NT2/D1 (cell line): ENCODE measurements at regions not wholly inside any gene's neighbourhood (a gene's known extent, or its start where the extent isn't known, plus 50 kb on each side); places are given as distances from the start of the nearest gene placed in this dataset.

Source experiments
- SUZ12 ChIP-seq: IDR thresholded peaks from 2 replicates; pipeline ENCODE4 v1.6.1; 2011; ENCODE audit not compliant: insufficient read length, insufficient read depth; ENCODE audit errors: extremely low read depth
- YY1 ChIP-seq: IDR thresholded peaks from 2 replicates; pipeline ENCODE4 v1.6.1; 2011; ENCODE audit not compliant: insufficient read length, insufficient read depth
- ZNF274 ChIP-seq: IDR thresholded peaks from 2 replicates; pipeline ENCODE4 v1.6.1; 2011; ENCODE audit warnings: mild to moderate bottlenecking, low read depth, low read length

- no peak for TF ChIP-seq ZNF274
- no peak for TF ChIP-seq YY1
- no peak for TF ChIP-seq SUZ12
Observed at GRCh38 chr4:136751556-136751955, 780.7 kb downstream of the PCDH18 start.
